Cardiac muscle cell (in vitro differentiated cells and primary cell): ENCODE measurements at regions not wholly inside any gene's neighbourhood (a gene's known extent, or its start where the extent isn't known, plus 50 kb on each side); places are given as distances from the start of the nearest gene placed in this dataset.

Experiments used
- DNase-seq, 2 donors: peaks; one replicate each; pipeline versions ENCODE4 v3.0.0 to v3.0.0-alpha.2; 2010 to 2017; ENCODE audit warnings: low read depth in 1 of 2, low spot score in 1 of 2
- H3K27ac ChIP-seq: fragments of 200-600 bp; sonication (generic); 2 replicates; pipeline ENCODE4 v1.5.1; 2016
- H3K27me3 ChIP-seq: fragments of 200-600 bp; sonication (generic); 2 replicates; pipeline ENCODE4 v1.6.0; 2016; ENCODE audit warnings: control low read depth
- H3K36me3 ChIP-seq: fragments of 200-600 bp; sonication (generic); 2 replicates; pipeline ENCODE4 v1.5.1; 2016; ENCODE audit warnings: control low read depth
- H3K4me1 ChIP-seq: fragments of 200-600 bp; sonication (generic); 2 replicates; pipeline ENCODE4 v1.8.1; 2017; ENCODE audit warnings: low read depth, mild to moderate bottlenecking, mixed run types
- H3K4me3 ChIP-seq: fragments of 200-600 bp; sonication (generic); 2 replicates; pipeline ENCODE4 v1.5.1; 2016; ENCODE audit warnings: mild to moderate bottlenecking
- H3K9me3 ChIP-seq: fragments of 200-600 bp; sonication (generic); 2 replicates; pipeline ENCODE4 v1.5.1; 2017; ENCODE audit warnings: low read depth, mild to moderate bottlenecking, control low read depth
- CTCF ChIP-seq: IDR thresholded peaks from 2 replicates; pipeline ENCODE4 v1.5.1; 2012; ENCODE audit warnings: low read depth, mild to moderate bottlenecking, low read length

- Histone ChIP-seq H3K9me3 (no peaks in the 10 kb centered on the region), H3K36me3 (no peaks in the 10 kb centered on the region), H3K4me3 (no peak overlapping the region), H3K4me1 (no peaks in the 10 kb centered on the region), H3K27ac (no peak overlapping the region), H3K27me3 (no peaks in the 10 kb centered on the region)
- no peak for TF ChIP-seq CTCF
- DNase-seq = no peak
Measured at GRCh38 chr3:145355206-145355605, 805.8 kb downstream of the PLOD2 start.

- Histone ChIP-seq H3K4me1 (no peaks in the 10 kb centered on the region), H3K9me3 (no peaks in the 10 kb centered on the region), H3K36me3 (no peaks in the 10 kb centered on the region), H3K27ac (no peak overlapping the region), H3K4me3 (no peak overlapping the region), H3K27me3 (no peaks in the 10 kb centered on the region)
- DNase-seq = no peak
- no peak for TF ChIP-seq CTCF
Measured at GRCh38 chr3:145357453-145357852, 803.5 kb downstream of the PLOD2 start.

- Histone ChIP-seq H3K36me3 (no peaks in the 10 kb centered on the region), H3K27ac (no peak overlapping the region), H3K27me3 (no peaks in the 10 kb centered on the region), H3K4me3 (no peak overlapping the region), H3K4me1 (no peaks in the 10 kb centered on the region), H3K9me3 (no peaks in the 10 kb centered on the region)
- no peak for DNase-seq
- TF ChIP-seq CTCF = no peak
Measured at GRCh38 chr3:145359040-145359439, 801.9 kb downstream of the PLOD2 start.

- no peaks in the 10 kb centered on the region for H3K27me3 ChIP-seq
- no peaks in the 10 kb centered on the region for H3K4me1 ChIP-seq
- no peak overlapping the region for H3K4me3 ChIP-seq
- H3K27ac ChIP-seq = no peak overlapping the region
- H3K36me3 ChIP-seq = no peaks in the 10 kb centered on the region
- TF ChIP-seq CTCF = no peak
- DNase-seq = no peak
- H3K9me3 ChIP-seq = no peaks in the 10 kb centered on the region
Measured at GRCh38 chr3:145368748-145369147, 792.2 kb downstream of the PLOD2 start.

- no peak for DNase-seq
- Histone ChIP-seq H3K36me3 (no peaks in the 10 kb centered on the region), H3K27me3 (no peaks in the 10 kb centered on the region), H3K27ac (no peak overlapping the region), H3K9me3 (no peaks in the 10 kb centered on the region), H3K4me3 (no peak overlapping the region), H3K4me1 (no peaks in the 10 kb centered on the region)
- TF ChIP-seq CTCF = no peak
Measured at GRCh38 chr3:145370870-145371269, 790.1 kb downstream of the PLOD2 start.

GRCh38 chr3:145377301-145377700 lies 783.7 kb downstream of the PLOD2 start:
- no peak overlapping the region for H3K4me3 ChIP-seq
- H3K9me3 ChIP-seq = no peaks in the 10 kb centered on the region
- no peak overlapping the region for H3K27ac ChIP-seq
- no peak for DNase-seq
- no peaks in the 10 kb centered on the region for H3K36me3 ChIP-seq
- H3K27me3 ChIP-seq = no peaks in the 10 kb centered on the region
- no peak for TF ChIP-seq CTCF
- no peaks in the 10 kb centered on the region for H3K4me1 ChIP-seq
